GM12872 (cell line): ENCODE measurements at regions not wholly inside any gene's neighbourhood (a gene's known extent, or its start where the extent isn't known, plus 50 kb on each side); places are given as distances from the start of the nearest gene placed in this dataset.

Source experiments
- TF ChIP-seq, protein P1 (sequence below): IDR thresholded peaks from 3 replicates; pipeline ENCODE4 v1.5.1; 2011; ENCODE audit warnings: low read depth, mild to moderate bottlenecking, low read length, moderate library complexity; ENCODE audit not compliant: insufficient read depth

DNA sequence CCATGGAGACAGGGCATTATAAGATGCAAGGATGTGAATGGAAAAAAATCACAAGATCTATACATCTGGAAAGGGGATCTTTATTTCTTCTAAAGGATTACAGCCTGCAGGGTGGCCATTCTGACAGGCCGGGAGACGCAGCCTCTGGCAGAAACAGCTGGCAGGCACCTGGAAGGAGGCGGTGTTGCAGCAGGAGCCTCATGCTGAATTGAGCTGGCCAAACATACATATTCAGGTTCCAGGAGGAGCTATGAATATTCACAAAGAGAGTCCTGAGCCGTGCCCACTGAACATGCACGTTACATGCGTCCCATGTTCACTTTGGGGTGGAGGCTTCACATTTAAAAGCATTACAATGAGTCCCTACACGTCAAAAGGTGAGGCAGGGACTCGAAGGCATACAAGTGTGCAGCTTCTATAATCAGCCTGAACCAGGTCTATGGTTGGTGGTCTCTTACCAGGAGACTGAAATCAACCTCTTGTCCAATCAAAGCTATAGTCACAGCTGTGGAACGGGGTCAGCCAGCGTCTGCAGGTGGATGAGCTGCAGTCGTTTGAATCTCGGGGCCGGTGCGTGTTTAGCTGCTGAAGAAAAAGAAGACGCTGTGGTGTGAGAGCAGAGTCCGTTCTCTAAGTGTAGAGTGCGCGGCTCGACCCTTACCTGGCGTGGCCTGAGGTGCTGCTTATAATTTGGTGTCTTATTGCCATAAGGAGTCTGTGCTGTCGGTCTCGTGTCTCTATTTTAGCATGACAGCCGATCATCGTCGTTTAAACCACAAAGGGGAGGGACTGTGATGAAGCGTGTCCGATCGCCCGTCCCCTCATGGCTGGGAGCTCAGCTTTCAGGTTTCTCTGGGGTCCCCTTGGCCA lies 183.0 kb downstream of the ETS2 start:
- TF ChIP-seq, protein P1, sequence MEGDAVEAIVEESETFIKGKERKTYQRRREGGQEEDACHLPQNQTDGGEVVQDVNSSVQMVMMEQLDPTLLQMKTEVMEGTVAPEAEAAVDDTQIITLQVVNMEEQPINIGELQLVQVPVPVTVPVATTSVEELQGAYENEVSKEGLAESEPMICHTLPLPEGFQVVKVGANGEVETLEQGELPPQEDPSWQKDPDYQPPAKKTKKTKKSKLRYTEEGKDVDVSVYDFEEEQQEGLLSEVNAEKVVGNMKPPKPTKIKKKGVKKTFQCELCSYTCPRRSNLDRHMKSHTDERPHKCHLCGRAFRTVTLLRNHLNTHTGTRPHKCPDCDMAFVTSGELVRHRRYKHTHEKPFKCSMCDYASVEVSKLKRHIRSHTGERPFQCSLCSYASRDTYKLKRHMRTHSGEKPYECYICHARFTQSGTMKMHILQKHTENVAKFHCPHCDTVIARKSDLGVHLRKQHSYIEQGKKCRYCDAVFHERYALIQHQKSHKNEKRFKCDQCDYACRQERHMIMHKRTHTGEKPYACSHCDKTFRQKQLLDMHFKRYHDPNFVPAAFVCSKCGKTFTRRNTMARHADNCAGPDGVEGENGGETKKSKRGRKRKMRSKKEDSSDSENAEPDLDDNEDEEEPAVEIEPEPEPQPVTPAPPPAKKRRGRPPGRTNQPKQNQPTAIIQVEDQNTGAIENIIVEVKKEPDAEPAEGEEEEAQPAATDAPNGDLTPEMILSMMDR = no peak

DNA sequence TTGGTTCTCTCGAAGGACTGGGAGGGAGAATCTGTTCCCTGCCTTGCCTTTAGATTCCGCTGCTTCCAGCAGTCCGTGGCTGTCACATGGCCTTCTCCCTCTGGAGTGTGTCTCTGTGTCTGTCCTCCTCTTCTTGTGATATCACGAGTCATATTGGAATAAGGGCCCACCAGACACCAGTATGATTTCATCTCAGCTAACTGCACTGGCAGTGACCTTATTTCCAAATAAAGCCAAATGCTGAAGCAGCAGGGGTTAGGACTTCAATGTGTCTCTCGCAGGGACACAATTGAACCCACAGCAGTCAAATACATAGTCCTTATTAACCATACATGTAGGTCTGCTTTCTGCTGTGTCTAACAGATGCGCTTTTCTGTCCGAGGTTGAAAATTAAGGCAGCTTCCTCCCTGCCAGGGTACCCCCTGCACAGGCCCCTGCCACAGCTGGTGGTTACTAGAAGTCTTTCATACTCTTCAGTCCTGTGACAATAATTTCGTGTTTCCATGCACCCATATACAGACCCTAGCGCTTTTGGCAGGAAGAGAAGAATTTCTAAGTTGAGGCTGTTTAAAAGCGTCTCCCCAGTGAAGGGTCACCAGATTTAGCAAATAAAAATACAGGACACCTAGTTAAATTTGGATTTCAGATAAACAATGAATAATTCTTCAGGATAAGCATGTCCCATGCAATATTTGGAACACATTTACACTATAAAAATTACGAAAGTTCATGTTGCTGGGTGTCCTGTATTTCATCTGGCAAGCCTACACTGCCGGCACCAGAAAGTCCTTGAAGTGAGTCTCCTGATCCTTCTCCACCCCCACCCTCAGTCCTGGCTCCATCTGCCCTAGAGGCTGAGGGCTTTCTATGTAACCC lies 182.1 kb downstream of the ETS2 start:
- TF ChIP-seq, protein P1 = no peak

DNA sequence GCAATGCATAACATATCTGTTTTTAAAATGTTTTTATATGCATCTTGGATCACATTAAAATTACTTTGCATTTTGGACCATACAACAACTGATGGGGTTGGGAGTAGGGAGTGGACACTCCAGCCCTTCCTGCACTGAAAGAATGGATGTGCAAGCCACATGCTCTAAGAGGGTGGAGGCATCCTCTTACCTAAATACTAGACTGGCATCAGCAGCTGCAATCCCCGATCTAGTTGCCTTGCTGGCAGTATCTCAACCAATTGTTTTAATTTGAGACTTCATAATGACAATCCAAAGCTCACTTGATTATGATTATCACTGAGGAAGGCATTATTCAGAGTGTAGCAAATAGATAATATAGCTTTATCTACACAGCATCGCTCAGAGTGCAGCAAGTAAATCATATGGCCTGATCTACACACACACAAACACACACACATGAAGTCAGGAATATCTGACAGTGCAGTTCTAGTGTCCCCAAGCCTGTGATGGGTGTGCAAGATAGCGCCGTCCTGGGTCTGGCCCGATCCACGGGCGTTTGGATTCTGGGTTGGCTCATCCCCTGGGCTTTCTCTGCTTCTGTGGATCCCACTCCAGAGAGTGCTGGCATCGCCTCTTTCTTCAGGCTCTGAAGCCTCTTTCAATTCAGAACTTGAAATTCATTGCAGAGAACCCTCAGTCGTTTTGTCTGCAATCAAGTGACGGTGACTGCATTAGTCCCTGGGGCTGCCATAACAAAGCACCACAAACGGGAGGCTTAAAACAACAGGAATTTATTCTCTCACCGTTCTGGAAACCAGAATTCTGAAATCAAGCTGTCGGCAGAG lies 181.3 kb downstream of the ETS2 start:
- TF ChIP-seq, protein P1 = no peak

DNA sequence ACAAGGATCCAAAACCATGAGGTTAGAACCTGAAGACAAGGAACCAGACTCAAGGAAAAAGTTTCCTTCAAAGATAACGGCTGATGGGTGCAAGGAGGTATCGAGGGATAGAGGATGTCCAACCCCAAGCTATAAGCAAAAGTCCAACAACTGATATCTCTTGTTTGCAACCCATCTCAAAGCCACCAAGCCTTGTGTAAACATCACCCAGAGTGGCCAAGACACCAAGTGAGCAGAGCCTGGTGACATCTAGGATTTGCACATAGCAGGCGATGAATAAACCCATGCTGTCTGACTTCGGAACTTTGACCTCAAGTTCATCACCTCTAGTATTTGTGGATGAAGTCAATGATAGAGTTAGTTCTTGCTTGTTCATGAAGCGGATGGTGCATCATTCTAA lies 180.7 kb downstream of the ETS2 start:
- TF ChIP-seq, protein P1 = no peak

DNA sequence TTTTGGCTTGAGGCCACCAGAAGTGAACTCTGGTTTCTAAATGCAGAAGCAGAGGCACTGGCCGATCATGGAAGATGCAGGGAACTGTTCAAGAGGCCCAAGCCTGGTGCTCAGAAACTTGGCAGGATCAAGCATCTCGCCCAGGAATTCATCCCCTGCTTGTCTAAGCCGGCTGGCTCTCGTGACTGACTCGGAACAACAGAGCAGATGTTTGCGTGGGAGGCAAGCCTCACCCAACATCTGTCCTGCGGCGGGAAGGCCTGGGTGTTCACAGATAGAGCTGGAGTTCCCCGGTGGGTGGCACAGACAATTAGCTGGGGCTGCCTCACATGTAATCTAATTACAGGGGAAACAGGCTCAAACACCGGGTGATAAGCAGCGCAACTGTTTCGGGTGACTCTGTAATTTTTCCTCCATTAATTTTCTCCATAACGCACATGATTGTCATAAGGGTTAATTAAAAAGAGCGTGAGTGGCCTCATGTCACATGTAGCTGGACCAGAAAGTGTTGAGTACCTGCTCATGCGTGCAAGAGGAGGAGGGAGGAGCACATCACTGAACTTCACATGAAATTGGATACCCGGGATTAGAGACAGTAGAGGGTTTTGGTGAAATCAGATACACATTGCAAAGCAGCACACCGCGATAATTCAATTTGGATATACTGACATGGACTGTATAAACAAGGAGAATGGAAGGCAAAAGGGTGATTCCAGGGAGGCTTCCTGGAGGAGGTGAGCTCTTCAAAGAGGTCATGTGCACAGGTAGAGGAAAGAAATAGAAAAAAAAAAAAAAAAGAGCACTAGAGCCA lies 180.0 kb downstream of the ETS2 start:
- TF ChIP-seq, protein P1 = no peak

DNA sequence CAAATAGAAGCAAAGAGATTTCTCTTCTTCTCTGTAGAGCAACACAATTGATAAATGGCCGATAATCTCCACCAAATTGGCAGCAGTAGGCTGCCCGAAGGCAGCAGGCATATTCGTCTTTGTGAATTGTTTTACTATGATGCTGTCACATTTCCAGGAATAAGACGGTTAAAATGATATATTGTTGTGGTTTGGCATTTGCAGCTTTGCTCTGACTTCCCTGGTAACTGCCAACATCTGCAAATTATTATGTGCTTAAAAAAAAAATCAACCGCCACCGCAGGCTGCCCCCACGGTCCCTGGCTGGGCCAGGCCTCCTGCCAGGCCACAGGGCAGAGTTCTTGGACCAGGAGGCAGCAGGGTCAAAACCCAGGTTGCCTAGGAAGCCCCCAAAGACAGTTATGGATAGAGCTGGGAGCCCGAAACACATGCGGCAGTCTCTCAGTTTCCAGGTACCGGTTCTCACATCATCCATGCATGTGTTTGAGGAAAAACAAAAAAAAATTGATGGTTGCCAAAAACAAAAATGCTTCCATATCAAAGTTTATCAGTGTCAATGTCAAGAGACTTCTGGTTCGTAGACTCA lies 179.3 kb downstream of the ETS2 start:
- TF ChIP-seq, protein P1 = no peak
